ENCODE measurements at regions not wholly inside any gene's neighbourhood (a gene's known extent, or its start where the extent isn't known, plus 50 kb on each side); places are given as distances from the start of the nearest gene placed in this dataset.

- no peak overlapping the region for H3K4me3 ChIP-seq (ENCODE audit: control extremely low read depth in 1 of 5, extremely low read depth in 1 of 5, insufficient read depth in 1 of 5, low read depth in 2 of 5, low read length in 4 of 5)
- H3K27me3 Mint-ChIP-seq, result no peaks in the 10 kb centered on the region
- no peak overlapping the region for H3K27ac ChIP-seq (ENCODE audit: low read length in 2 of 2)
- no peaks in the 10 kb centered on the region for H3K79me2 ChIP-seq (ENCODE audit: control insufficient read depth, insufficient read depth, low read length)
- no peak overlapping the region for H3K4me2 ChIP-seq (replicated peaks; ENCODE audit: low read depth, low read length, poor library complexity, severe bottlenecking)
- no peaks in the 10 kb centered on the region for H3K4me1 Mint-ChIP-seq
- no peak overlapping the region for H2AFZ ChIP-seq (ENCODE audit: insufficient read depth, low read depth, low read length, poor library complexity, severe bottlenecking)
- no peak for DNase-seq
- 93% methylated on average over 1 of the region's 1 CpG for WGBS (ENCODE audit: insufficient coverage)
- H3K27ac Mint-ChIP-seq, result no peak overlapping the region
- H3K9me3 ChIP-seq (ENCODE audit: control extremely low read depth in 1 of 3, control insufficient read depth in 2 of 3, insufficient read depth in 1 of 3, low read length in 2 of 3), result no peaks in the 10 kb centered on the region
- H3K27me3 ChIP-seq (replicated peaks in 1 of 4; ENCODE audit: control extremely low read depth in 1 of 4, control insufficient read depth in 3 of 4, insufficient read depth in 4 of 4, low read length in 3 of 4), result no peaks in the 10 kb centered on the region
- no peaks in the 10 kb centered on the region for H3K4me1 ChIP-seq (ENCODE audit: control insufficient read depth in 2 of 2, insufficient read depth in 2 of 2, low read length in 2 of 2)
- TF ChIP-seq EZH2 (IDR thresholded peaks at IDR 0.05; ENCODE audit: borderline replicate concordance, insufficient read depth, low read depth, low read length, poor library complexity, severe bottlenecking), result no peak
- TF ChIP-seq, protein P1, sequence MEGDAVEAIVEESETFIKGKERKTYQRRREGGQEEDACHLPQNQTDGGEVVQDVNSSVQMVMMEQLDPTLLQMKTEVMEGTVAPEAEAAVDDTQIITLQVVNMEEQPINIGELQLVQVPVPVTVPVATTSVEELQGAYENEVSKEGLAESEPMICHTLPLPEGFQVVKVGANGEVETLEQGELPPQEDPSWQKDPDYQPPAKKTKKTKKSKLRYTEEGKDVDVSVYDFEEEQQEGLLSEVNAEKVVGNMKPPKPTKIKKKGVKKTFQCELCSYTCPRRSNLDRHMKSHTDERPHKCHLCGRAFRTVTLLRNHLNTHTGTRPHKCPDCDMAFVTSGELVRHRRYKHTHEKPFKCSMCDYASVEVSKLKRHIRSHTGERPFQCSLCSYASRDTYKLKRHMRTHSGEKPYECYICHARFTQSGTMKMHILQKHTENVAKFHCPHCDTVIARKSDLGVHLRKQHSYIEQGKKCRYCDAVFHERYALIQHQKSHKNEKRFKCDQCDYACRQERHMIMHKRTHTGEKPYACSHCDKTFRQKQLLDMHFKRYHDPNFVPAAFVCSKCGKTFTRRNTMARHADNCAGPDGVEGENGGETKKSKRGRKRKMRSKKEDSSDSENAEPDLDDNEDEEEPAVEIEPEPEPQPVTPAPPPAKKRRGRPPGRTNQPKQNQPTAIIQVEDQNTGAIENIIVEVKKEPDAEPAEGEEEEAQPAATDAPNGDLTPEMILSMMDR (IDR thresholded peaks at IDR 0.05), result no peak
- ATAC-seq (ENCODE audit: low read depth), result no peak
- H3K9me3 Mint-ChIP-seq (ENCODE audit: insufficient read depth), result no peaks in the 10 kb centered on the region
- H3K4me3 Mint-ChIP-seq, result no peak overlapping the region
- intact Hi-C loops (cut with micrococcal nuclease), result no loop called here
- no peaks in the 10 kb centered on the region for H4K20me1 ChIP-seq (ENCODE audit: control insufficient read depth, insufficient read depth, low read length, poor library complexity, severe bottlenecking)
- no peak overlapping the region for H3K9ac ChIP-seq (ENCODE audit: low read length)
- ChIA-PET POLR2A (no interaction called here), CTCF (no interaction called here)
- no peaks in the 10 kb centered on the region for H3K36me3 ChIP-seq (replicated peaks in 1 of 2; ENCODE audit: control extremely low read depth in 1 of 2, control insufficient read depth in 1 of 2, extremely low read depth in 1 of 2, insufficient read depth in 2 of 2, low read length in 1 of 2)
These were observed 337.7 kb downstream of the MEIS1 start for GRCh38 chr2:66772618-66773017.

DNA sequence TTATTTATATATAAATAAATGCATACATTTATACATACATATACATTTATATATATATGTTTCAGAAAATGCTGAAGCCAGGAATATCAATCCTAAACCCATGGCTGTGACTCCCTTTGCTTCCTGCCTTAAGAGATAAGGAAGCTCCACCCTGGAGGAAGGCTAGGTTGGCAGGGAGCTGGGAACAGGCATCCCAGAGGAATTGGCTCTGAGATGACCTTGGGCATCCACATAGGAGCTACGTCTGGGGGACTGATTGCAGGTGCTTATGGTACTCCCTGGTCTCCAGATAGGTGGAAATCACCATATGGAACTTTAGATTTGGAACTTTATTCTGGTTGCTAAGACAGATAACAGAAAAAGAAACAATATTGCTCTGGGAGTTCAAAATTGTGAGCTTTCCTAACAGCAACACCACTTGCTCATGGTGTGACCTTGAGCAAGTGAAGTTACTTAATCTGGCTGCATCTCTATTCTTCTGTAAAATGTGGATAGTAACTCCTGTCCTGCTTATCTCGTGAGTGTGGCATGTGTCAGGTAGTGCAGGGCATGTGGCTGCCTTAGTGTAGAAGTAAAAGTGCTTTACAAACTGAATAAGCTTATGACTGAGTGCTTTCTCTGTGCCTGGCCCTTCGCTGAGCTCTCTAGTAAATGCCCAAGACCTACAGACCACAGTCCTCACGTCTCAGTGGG, 341.0 kb downstream of the MEIS1 start:
- TF ChIP-seq, protein P1 (IDR thresholded peaks at IDR 0.05), result no peak
- TF ChIP-seq EZH2 (IDR thresholded peaks at IDR 0.05; ENCODE audit: borderline replicate concordance, insufficient read depth, low read depth, low read length, poor library complexity, severe bottlenecking), result no peak
- Mint-ChIP-seq H3K4me3 (no peak overlapping the region), H3K9me3 (ENCODE audit: insufficient read depth) (no peaks in the 10 kb centered on the region), H3K27me3 (no peaks in the 10 kb centered on the region), H3K4me1 (no peaks in the 10 kb centered on the region), H3K27ac (no peak overlapping the region)
- no peaks in the 10 kb centered on the region for H3K9me3 ChIP-seq (ENCODE audit: control extremely low read depth in 1 of 3, control insufficient read depth in 2 of 3, insufficient read depth in 1 of 3, low read length in 2 of 3)
- ChIA-PET POLR2A (no interaction called here), CTCF (no interaction called here)
- no peak overlapping the region for H2AFZ ChIP-seq (ENCODE audit: insufficient read depth, low read depth, low read length, poor library complexity, severe bottlenecking)
- H3K27me3 ChIP-seq (replicated peaks in 1 of 4; ENCODE audit: control extremely low read depth in 1 of 4, control insufficient read depth in 3 of 4, insufficient read depth in 4 of 4, low read length in 3 of 4), result no peaks in the 10 kb centered on the region
- no peak overlapping the region for H3K9ac ChIP-seq (ENCODE audit: low read length)
- no peak for ATAC-seq (ENCODE audit: low read depth)
- H3K36me3 ChIP-seq (replicated peaks in 1 of 2; ENCODE audit: control extremely low read depth in 1 of 2, control insufficient read depth in 1 of 2, extremely low read depth in 1 of 2, insufficient read depth in 2 of 2, low read length in 1 of 2), result no peaks in the 10 kb centered on the region
- no peaks in the 10 kb centered on the region for H3K4me1 ChIP-seq (ENCODE audit: control insufficient read depth in 2 of 2, insufficient read depth in 2 of 2, low read length in 2 of 2)
- H3K4me2 ChIP-seq (replicated peaks; ENCODE audit: low read depth, low read length, poor library complexity, severe bottlenecking), result no peak overlapping the region
- no peaks in the 10 kb centered on the region for H3K79me2 ChIP-seq (ENCODE audit: control insufficient read depth, insufficient read depth, low read length)
- H3K27ac ChIP-seq (ENCODE audit: low read length in 2 of 2), result no peak overlapping the region
- no peaks in the 10 kb centered on the region for H4K20me1 ChIP-seq (ENCODE audit: control insufficient read depth, insufficient read depth, low read length, poor library complexity, severe bottlenecking)
- intact Hi-C loops (cut with micrococcal nuclease), result no loop called here
- H3K4me3 ChIP-seq (ENCODE audit: control extremely low read depth in 1 of 5, extremely low read depth in 1 of 5, insufficient read depth in 1 of 5, low read depth in 2 of 5, low read length in 4 of 5), result no peak overlapping the region
- DNase-seq, result no peak
- WGBS (ENCODE audit: insufficient coverage), result 88% methylated on average over 2 of the region's 4 CpGs
